ENCODE measurements at regions not wholly inside any gene's neighbourhood (a gene's known extent, or its start where the extent isn't known, plus 50 kb on each side); places are given as distances from the start of the nearest gene placed in this dataset.

- TF ChIP-seq CTCF (conservative IDR thresholded peaks at IDR 0.05; ENCODE audit: low read length), result no peak
- no peak for TF ChIP-seq EZH2phosphoT487 (IDR thresholded peaks at IDR 0.05; ENCODE audit: borderline replicate concordance, low read depth, low read length)
Measured at GRCh38 chr7:153400735-153401593, 641.4 kb downstream of the ACTR3B start.
